ENCODE measurements at regions not wholly inside any gene's neighbourhood (a gene's known extent, or its start where the extent isn't known, plus 50 kb on each side); places are given as distances from the start of the nearest gene placed in this dataset.

- peaks cover 10% of the 10 kb centered on the region for H3K27me3 Mint-ChIP-seq (ENCODE audit: low read depth)
- no peak for DNase-seq (ENCODE audit: low spot score)
- no peak for TF ChIP-seq CTCF (IDR thresholded peaks at IDR 0.05)
- no peaks in the 10 kb centered on the region for H3K36me3 Mint-ChIP-seq (ENCODE audit: low read depth)
- peaks cover 3% of the 10 kb centered on the region for H3K4me1 Mint-ChIP-seq (ENCODE audit: low read depth)
- H3K4me3 Mint-ChIP-seq (ENCODE audit: unreplicated experiment): no peak overlapping the region
- no peaks in the 10 kb centered on the region for H3K9me3 Mint-ChIP-seq (ENCODE audit: low read depth)
- no peak overlapping the region for H3K27ac Mint-ChIP-seq (ENCODE audit: unreplicated experiment)
Observed at GRCh38 chr5:167837127-167837526, 454.3 kb upstream of the WWC1 start.

GRCh38 chr5:167839065-167839464 lies 452.4 kb upstream of the WWC1 start:
- Mint-ChIP-seq H3K27ac (ENCODE audit: unreplicated experiment) (no peak overlapping the region), H3K4me3 (ENCODE audit: unreplicated experiment) (no peak overlapping the region), H3K4me1 (ENCODE audit: low read depth) (peaks cover 3% of the 10 kb centered on the region), H3K36me3 (ENCODE audit: low read depth) (no peaks in the 10 kb centered on the region), H3K27me3 (ENCODE audit: low read depth) (peaks cover 5% of the 10 kb centered on the region), H3K9me3 (ENCODE audit: low read depth) (no peaks in the 10 kb centered on the region)
- DNase-seq (ENCODE audit: low spot score): no peak
- TF ChIP-seq CTCF (IDR thresholded peaks at IDR 0.05): no peak

- TF ChIP-seq CTCF (IDR thresholded peaks at IDR 0.05): no peak
- Mint-ChIP-seq H3K4me1 (ENCODE audit: low read depth) (no peaks in the 10 kb centered on the region), H3K27ac (ENCODE audit: unreplicated experiment) (no peak overlapping the region), H3K36me3 (ENCODE audit: low read depth) (peaks cover 2% of the 10 kb centered on the region), H3K27me3 (ENCODE audit: low read depth) (peaks cover 12% of the 10 kb centered on the region), H3K4me3 (ENCODE audit: unreplicated experiment) (no peak overlapping the region), H3K9me3 (ENCODE audit: low read depth) (no peaks in the 10 kb centered on the region)
- DNase-seq (ENCODE audit: low spot score): no peak
Observed at GRCh38 chr5:167840527-167841130, 450.8 kb upstream of the WWC1 start.

- no peak overlapping the region for H3K4me3 Mint-ChIP-seq (ENCODE audit: unreplicated experiment)
- H3K27ac Mint-ChIP-seq (ENCODE audit: unreplicated experiment): no peak overlapping the region
- H3K4me1 Mint-ChIP-seq (ENCODE audit: low read depth): no peaks in the 10 kb centered on the region
- peaks cover 25% of the 10 kb centered on the region for H3K27me3 Mint-ChIP-seq (ENCODE audit: low read depth)
- H3K9me3 Mint-ChIP-seq (ENCODE audit: low read depth): peaks cover under 1% of the 10 kb centered on the region
- no peak for TF ChIP-seq CTCF (IDR thresholded peaks at IDR 0.05)
- DNase-seq (ENCODE audit: low spot score): no peak
- H3K36me3 Mint-ChIP-seq (ENCODE audit: low read depth): peaks cover 3% of the 10 kb centered on the region
Observed at GRCh38 chr5:167843881-167844572, 447.4 kb upstream of the WWC1 start.

- DNase-seq (ENCODE audit: low spot score): no peak
- no peak overlapping the region for H3K27ac Mint-ChIP-seq (ENCODE audit: unreplicated experiment)
- H3K9me3 Mint-ChIP-seq (ENCODE audit: low read depth): peaks cover 4% of the 10 kb centered on the region
- no peak overlapping the region for H3K4me3 Mint-ChIP-seq (ENCODE audit: unreplicated experiment)
- peaks cover 2% of the 10 kb centered on the region for H3K4me1 Mint-ChIP-seq (ENCODE audit: low read depth)
- TF ChIP-seq CTCF (IDR thresholded peaks at IDR 0.05): no peak
- peaks cover 33% of the 10 kb centered on the region for H3K27me3 Mint-ChIP-seq (ENCODE audit: low read depth)
- H3K36me3 Mint-ChIP-seq (ENCODE audit: low read depth): peaks cover 6% of the 10 kb centered on the region
Observed at GRCh38 chr5:167845952-167846351, 445.5 kb upstream of the WWC1 start.
